Esophagus squamous epithelium (tissue), 5 donors: ENCODE measurements at regions not wholly inside any gene's neighbourhood (a gene's known extent, or its start where the extent isn't known, plus 50 kb on each side); places are given as distances from the start of the nearest gene placed in this dataset.
"Not testable (repeated sequence)": the region's sequence is repeated elsewhere in the genome, so short reads cannot be mapped to it uniquely, and the experiment has no call there.

Source experiments
- DNase-seq: peaks from one replicate; lab custom pipeline; 2025; lab: John Stamatoyannopoulos, UW
- H3K27ac ChIP-seq, 4 donors: fragments of 200-600 bp; sonication (generic); one replicate each; pipeline ENCODE4 v1.5.1; 2016 to 2019; ENCODE audit warnings: mild to moderate bottlenecking in 1 of 4
- H3K27me3 ChIP-seq, 4 donors: fragments of 200-600 bp; sonication (generic); 1 replicate in 3 of 4; 2 replicates in 1 of 4; pipeline versions ENCODE4 v1.5.1 to v1.6.0; 2017 to 2021; ENCODE audit warnings: antibody characterized with exemption in 1 of 4
- H3K36me3 ChIP-seq, 3 donors: fragments of 200-600 bp; sonication (generic); one replicate each; pipeline ENCODE4 v1.5.1; 2016 to 2019
- H3K4me1 ChIP-seq, 3 donors: fragments of 200-600 bp; sonication (generic); one replicate each; pipeline ENCODE4 v1.5.1; 2017 to 2019
- H3K4me3 ChIP-seq, 4 donors: fragments of 200-600 bp; sonication (generic); 1 replicate in 3 of 4; 2 replicates in 1 of 4; pipeline ENCODE4 v1.5.1; 2016 to 2019; ENCODE audit warnings: mild to moderate bottlenecking in 2 of 4, moderate library complexity in 1 of 4
- H3K9me3 ChIP-seq, 3 donors: fragments of 200-600 bp; sonication (generic); one replicate each; pipeline ENCODE4 v1.5.1; 2016 to 2019
- WGBS, 2 donors: methylation state at CpG; one replicate each; pipeline ENCODE4 v1.1.5; 2018; 5-methylcytosine and 5-hydroxymethylcytosine counted together
- intact Hi-C: fragments of 100-400 bp; cut with DNase I; formaldehyde crosslinking; loops from one replicate; pipeline ENCODE4 v1.15.0; 2022
- small RNA-seq, 4 donors: library from RNA; depleted of rRNA; stranded (forward); fragments of <200 nt; gene quantifications; one replicate each; pipeline ENCODE3, GENCODE V24; 2016
- donor health status: DM: yes; HTN: yes; CAD: no.

GRCh38 chr7:153993402-153993801, 58.8 kb upstream of the DPP6 start:
- H3K27me3 ChIP-seq, H3K36me3 ChIP-seq, H3K27ac ChIP-seq, H3K4me3 ChIP-seq, DNase-seq, H3K9me3 ChIP-seq, intact Hi-C loops, H3K4me1 ChIP-seq: not testable (repeated sequence)
- 71% methylated on average over 2 of the region's 2 CpGs for WGBS, 2 donors

DNA sequence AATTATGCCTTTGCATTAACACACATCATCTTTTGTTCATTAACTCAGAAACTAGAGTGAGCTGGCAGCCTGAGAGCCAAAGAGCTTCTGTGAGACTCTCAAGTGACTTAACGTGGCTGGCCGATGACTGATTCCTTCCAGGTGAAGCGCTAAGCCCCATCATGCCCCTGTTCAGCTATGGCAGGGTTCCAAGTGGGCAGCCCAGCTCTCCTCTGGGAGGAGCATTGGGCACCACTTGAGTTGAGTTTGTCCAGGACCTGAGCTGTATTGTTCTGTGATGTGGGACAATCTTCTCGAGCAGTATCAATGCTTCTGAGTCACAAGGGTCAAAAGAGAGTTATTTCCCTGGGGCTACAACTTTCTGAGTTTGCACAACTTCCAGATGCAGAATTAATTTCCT, 53.3 kb upstream of the DPP6 start:
- H3K9me3 ChIP-seq, H3K36me3 ChIP-seq, DNase-seq, H3K27me3 ChIP-seq, H3K27ac ChIP-seq, H3K4me3 ChIP-seq, intact Hi-C loops, H3K4me1 ChIP-seq: not testable (repeated sequence)
- 58 to 62% methylated on average over 2 to 4 of the region's 4 CpGs for WGBS, 2 donors

Small RNAs in the stretch of these regions (small RNA-seq; reads per million reads assigned to genes)
- gene AC005588.1 (0 reads per million in 4 donors), gene AC079809.1 (0 reads per million in 4 donors)
